ENCODE measurements at regions not wholly inside any gene's neighbourhood (a gene's known extent, or its start where the extent isn't known, plus 50 kb on each side); places are given as distances from the start of the nearest gene placed in this dataset.

DNA sequence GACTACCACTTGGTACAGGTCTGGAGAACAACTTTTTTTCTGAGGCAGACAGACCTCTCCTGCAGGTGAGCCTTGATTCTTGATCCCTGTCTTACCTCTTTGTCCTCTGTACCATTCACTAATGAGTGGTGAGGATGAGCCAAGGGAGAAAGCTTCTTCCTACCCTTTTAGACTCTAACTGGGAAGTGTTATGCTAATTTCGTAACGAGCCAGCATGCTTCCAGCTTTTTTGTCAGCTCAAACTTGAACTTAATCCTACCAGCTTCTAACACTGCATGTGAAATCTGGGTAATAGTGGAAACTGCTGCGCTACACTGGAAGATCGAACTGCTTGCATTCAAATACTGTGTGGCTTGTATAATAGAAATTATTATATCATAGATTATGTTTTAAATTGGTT is 87.0 kb downstream of the NEUROD6 start:
- Mint-ChIP-seq H3K27ac (no peak overlapping the region; a peak in 1 of 7 replicates), H3K4me3 (no peak overlapping the region), H3K9me3 (peaks cover 0 to 4% of the 10 kb centered on the region in 2 experiments; a peak in 1 of 5 replicates), H3K4me1 (peaks cover 47 to 54% of the 10 kb centered on the region in 2 experiments), H3K36me3 (ENCODE audit: insufficient read depth in 1 of 3, low read depth in 3 of 3) (no peaks in the 10 kb centered on the region), H3K27me3 (ENCODE audit: low read depth) (peaks cover 23% of the 10 kb centered on the region)
- Histone ChIP-seq H2BK12ac (ENCODE audit: insufficient read length, low read depth, low read length) (no peak overlapping the region), H3K9ac (ENCODE audit: extremely low read depth, insufficient read length, low read length) (no peak overlapping the region), H3K79me1 (ENCODE audit: insufficient read depth, low read depth, low read length, poor library complexity, severe bottlenecking) (no peaks in the 10 kb centered on the region), H2BK5ac (ENCODE audit: insufficient read length, low read length) (no peak overlapping the region), H3K4me2 (ENCODE audit: insufficient read depth, insufficient read length, low read length) (peak overlapping the region; percentile 4), H2BK20ac (ENCODE audit: low read depth, low read length, poor library complexity, severe bottlenecking) (no peak overlapping the region), H3K14ac (ENCODE audit: insufficient read depth, low read length) (no peak overlapping the region), H2AFZ (ENCODE audit: low read length) (no peak overlapping the region), H3K23ac (ENCODE audit: insufficient read length, low read depth, low read length) (no peak overlapping the region), H4K20me1 (ENCODE audit: control insufficient read depth, insufficient read depth, insufficient read length) (no peaks in the 10 kb centered on the region), H3K56ac (ENCODE audit: insufficient read length, low read depth, low read length) (no peak overlapping the region), H3K23me2 (ENCODE audit: insufficient read length, low read depth, low read length, poor library complexity, severe bottlenecking) (no peaks in the 10 kb centered on the region), H4K91ac (ENCODE audit: insufficient read length, low read depth, low read length) (no peak overlapping the region), H2BK120ac (ENCODE audit: low read depth, low read length, poor library complexity, severe bottlenecking) (no peak overlapping the region), H3K27ac (ENCODE audit: insufficient read length, low read depth, low read length) (no peak overlapping the region), H3K79me2 (ENCODE audit: insufficient read depth, low read length) (no peaks in the 10 kb centered on the region), H3K9me3 (ENCODE audit: control insufficient read depth, low read depth, low read length) (no peaks in the 10 kb centered on the region), H2AK5ac (ENCODE audit: insufficient read length, low read length) (no peak overlapping the region), H3T11ph (ENCODE audit: low read length) (no peak overlapping the region), H3K27me3 (ENCODE audit: insufficient read depth, low read length) (no peaks in the 10 kb centered on the region), H4K8ac (replicated peaks; ENCODE audit: insufficient read length, low read depth, low read length) (no peak overlapping the region), H2BK15ac (ENCODE audit: low read depth, low read length) (no peak overlapping the region), H4K5ac (ENCODE audit: insufficient read length, low read depth, low read length) (no peak overlapping the region), H3K4me1 (ENCODE audit: insufficient read depth, low read length) (peaks cover 9% of the 10 kb centered on the region; the same call in 1 of the 2 replicates), H3K4ac (ENCODE audit: low read depth, low read length) (no peak overlapping the region), H3K18ac (ENCODE audit: insufficient read length, low read depth, low read length) (no peak overlapping the region)
- no peak for DNase-seq
- TF ChIP-seq, protein P1, sequence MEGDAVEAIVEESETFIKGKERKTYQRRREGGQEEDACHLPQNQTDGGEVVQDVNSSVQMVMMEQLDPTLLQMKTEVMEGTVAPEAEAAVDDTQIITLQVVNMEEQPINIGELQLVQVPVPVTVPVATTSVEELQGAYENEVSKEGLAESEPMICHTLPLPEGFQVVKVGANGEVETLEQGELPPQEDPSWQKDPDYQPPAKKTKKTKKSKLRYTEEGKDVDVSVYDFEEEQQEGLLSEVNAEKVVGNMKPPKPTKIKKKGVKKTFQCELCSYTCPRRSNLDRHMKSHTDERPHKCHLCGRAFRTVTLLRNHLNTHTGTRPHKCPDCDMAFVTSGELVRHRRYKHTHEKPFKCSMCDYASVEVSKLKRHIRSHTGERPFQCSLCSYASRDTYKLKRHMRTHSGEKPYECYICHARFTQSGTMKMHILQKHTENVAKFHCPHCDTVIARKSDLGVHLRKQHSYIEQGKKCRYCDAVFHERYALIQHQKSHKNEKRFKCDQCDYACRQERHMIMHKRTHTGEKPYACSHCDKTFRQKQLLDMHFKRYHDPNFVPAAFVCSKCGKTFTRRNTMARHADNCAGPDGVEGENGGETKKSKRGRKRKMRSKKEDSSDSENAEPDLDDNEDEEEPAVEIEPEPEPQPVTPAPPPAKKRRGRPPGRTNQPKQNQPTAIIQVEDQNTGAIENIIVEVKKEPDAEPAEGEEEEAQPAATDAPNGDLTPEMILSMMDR (conservative IDR thresholded peaks at IDR 0.05), result no peak
- whole genome bisulfite sequencing (ENCODE audit: extremely low coverage, insufficient read length, low lambda C conversion rate), result no CpG with 5 or more reads among the region's 4 CpGs

Data from H9 (cell line).